ENCODE measurements at regions not wholly inside any gene's neighbourhood (a gene's known extent, or its start where the extent isn't known, plus 50 kb on each side); places are given as distances from the start of the nearest gene placed in this dataset.

GRCh38 chr6:55958790-55959189 is 83.4 kb upstream of the BMP5 start:
- TF ChIP-seq CTCF (IDR thresholded peaks at IDR 0.05) (no peak), POLR2A (IDR thresholded peaks at IDR 0.05) (no peak)
